NCI-H82 treated with DMSO at 0.1 percent for 48 hours (cell line): ENCODE measurements at regions not wholly inside any gene's neighbourhood (a gene's known extent, or its start where the extent isn't known, plus 50 kb on each side); places are given as distances from the start of the nearest gene placed in this dataset.

Experiments used
- DNase-seq: peaks from one replicate; lab custom pipeline; 2025; ENCODE audit not compliant: unreplicated experiment; lab: John Stamatoyannopoulos, UW

- DNase-seq: no peak
Observed at GRCh38 chr2:52882974-52883373, 884.6 kb upstream of the CHAC2 start.

GRCh38 chr2:52881606-52882005, 886.0 kb upstream of the CHAC2 start:
- no peak for DNase-seq

- no peak for DNase-seq
Observed at GRCh38 chr2:52880872-52881271, 886.7 kb upstream of the CHAC2 start.

GRCh38 chr2:52879561-52879960, 888.0 kb upstream of the CHAC2 start:
- no peak for DNase-seq

- DNase-seq: no peak
Observed at GRCh38 chr2:52877703-52878102, 889.9 kb upstream of the CHAC2 start.

- DNase-seq: no peak
Observed at GRCh38 chr2:52874466-52875106, 893.0 kb upstream of the CHAC2 start.

GRCh38 chr2:52862801-52863200, 904.8 kb upstream of the CHAC2 start:
- DNase-seq: no peak

GRCh38 chr2:52861596-52861995, 906.0 kb upstream of the CHAC2 start:
- no peak for DNase-seq

- no peak for DNase-seq
Observed at GRCh38 chr2:52859065-52859464, 908.5 kb upstream of the CHAC2 start.

- no peak for DNase-seq
Observed at GRCh38 chr2:52857722-52858121, 909.9 kb upstream of the CHAC2 start.

GRCh38 chr2:52852006-52852405, 915.6 kb upstream of the CHAC2 start:
- DNase-seq: no peak

GRCh38 chr2:52844701-52845423, 922.7 kb upstream of the CHAC2 start:
- DNase-seq: no peak

GRCh38 chr2:52835909-52836308, 931.7 kb upstream of the CHAC2 start:
- DNase-seq: no peak

- DNase-seq: no peak
Observed at GRCh38 chr2:52831216-52831615, 936.4 kb upstream of the CHAC2 start.

- DNase-seq: no peak
Observed at GRCh38 chr2:52828112-52828511, 939.5 kb upstream of the CHAC2 start.

GRCh38 chr2:52821631-52822030, 946.0 kb upstream of the CHAC2 start:
- no peak for DNase-seq

GRCh38 chr2:52818958-52819357, 948.6 kb upstream of the CHAC2 start:
- DNase-seq: no peak

- DNase-seq: peak; percentile 5
Observed at GRCh38 chr2:52810460-52810859, 957.1 kb upstream of the CHAC2 start.

- DNase-seq: no peak
Observed at GRCh38 chr2:52805901-52806410, 961.6 kb upstream of the CHAC2 start.

GRCh38 chr2:52794581-52794980, 973.0 kb upstream of the CHAC2 start:
- no peak for DNase-seq

GRCh38 chr2:52779446-52779845, 988.2 kb upstream of the CHAC2 start:
- DNase-seq: no peak

- no peak for DNase-seq
Observed at GRCh38 chr2:52776571-52776970, 991.0 kb upstream of the CHAC2 start.

GRCh38 chr2:52775674-52776073, 991.9 kb upstream of the CHAC2 start:
- DNase-seq: no peak
